Peyer's patch (tissue), 4 donors: ENCODE measurements at regions not wholly inside any gene's neighbourhood (a gene's known extent, or its start where the extent isn't known, plus 50 kb on each side); places are given as distances from the start of the nearest gene placed in this dataset.

Experiments used
- POLR2A ChIP-seq, 2 donors: fragments of 450-650 bp; IDR thresholded peaks; one replicate each; pipeline ENCODE4 v1.5.1; 2017; ENCODE audit warnings: antibody characterized with exemption in 2 of 2, mild to moderate bottlenecking in 2 of 2, moderate library complexity in 2 of 2
- TF ChIP-seq, protein P1 (sequence below), 6 experiments: fragments of 450-650 bp in 4 of 6; fragments of 200-600 bp in 2 of 6; sonication (generic) in 1 of 6; IDR thresholded peaks; one replicate each; pipeline ENCODE4 v1.5.1; 2017 to 2019; ENCODE audit warnings: antibody characterized with exemption in 6 of 6, mild to moderate bottlenecking in 3 of 6, moderate library complexity in 1 of 6

DNA sequence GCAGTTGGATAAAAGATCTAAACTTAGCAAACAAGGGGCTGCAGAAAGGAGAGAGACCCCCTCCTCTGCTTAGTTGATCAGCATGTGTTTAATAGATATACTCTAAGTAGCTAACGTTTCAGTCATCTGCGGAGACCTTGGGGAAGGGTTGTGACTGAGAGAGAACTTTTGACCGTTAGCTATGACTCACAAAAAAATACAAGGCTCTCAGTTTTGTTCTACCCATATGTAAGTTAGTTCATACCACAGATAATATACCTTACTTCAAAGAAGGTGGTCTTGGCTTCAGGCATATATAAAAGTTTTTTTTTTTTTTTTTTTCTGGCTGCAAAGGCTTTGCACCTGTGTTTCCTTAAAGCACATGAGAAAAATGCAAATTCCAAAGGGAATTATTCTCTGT lies 258.9 kb downstream of the GJA1 start:
- TF ChIP-seq, protein P1, sequence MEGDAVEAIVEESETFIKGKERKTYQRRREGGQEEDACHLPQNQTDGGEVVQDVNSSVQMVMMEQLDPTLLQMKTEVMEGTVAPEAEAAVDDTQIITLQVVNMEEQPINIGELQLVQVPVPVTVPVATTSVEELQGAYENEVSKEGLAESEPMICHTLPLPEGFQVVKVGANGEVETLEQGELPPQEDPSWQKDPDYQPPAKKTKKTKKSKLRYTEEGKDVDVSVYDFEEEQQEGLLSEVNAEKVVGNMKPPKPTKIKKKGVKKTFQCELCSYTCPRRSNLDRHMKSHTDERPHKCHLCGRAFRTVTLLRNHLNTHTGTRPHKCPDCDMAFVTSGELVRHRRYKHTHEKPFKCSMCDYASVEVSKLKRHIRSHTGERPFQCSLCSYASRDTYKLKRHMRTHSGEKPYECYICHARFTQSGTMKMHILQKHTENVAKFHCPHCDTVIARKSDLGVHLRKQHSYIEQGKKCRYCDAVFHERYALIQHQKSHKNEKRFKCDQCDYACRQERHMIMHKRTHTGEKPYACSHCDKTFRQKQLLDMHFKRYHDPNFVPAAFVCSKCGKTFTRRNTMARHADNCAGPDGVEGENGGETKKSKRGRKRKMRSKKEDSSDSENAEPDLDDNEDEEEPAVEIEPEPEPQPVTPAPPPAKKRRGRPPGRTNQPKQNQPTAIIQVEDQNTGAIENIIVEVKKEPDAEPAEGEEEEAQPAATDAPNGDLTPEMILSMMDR (IDR thresholded peaks at IDR 0.05) = no peak
- TF ChIP-seq POLR2A (IDR thresholded peaks at IDR 0.05) = no peak
